Islet precursor cell (in vitro differentiated cells): ENCODE measurements at regions not wholly inside any gene's neighbourhood (a gene's known extent, or its start where the extent isn't known, plus 50 kb on each side); places are given as distances from the start of the nearest gene placed in this dataset.
A peak's percentile ranks its signal among the peaks of the same experiment; 100 is the strongest.

Source experiments
- DNase-seq: peaks from one replicate; pipeline ENCODE4 v3.0.0-alpha.2; 2018

DNA sequence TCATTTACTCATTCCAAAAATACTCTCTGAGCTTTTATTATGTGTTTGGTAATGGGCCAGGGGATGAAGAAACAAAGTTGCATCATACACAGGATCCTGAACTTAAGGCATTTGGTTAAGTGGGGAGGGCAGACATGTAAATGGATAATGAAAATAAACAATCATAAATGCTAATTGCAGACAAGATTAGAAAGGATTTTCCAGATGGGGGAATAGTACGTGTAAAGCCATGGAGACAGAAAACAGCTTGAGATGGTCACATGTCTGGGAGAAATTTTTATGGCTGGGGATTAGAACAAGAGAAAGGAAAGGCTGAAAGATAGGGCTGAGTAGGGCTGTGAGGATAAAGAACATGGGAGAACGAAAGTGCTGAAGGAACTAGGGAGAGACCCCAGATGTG, 534.3 kb upstream of the LARGE1 start:
- DNase-seq = no peak

- DNase-seq = no peak
Measured at GRCh38 chr22:34462795-34463194, 542.5 kb upstream of the LARGE1 start.

DNA sequence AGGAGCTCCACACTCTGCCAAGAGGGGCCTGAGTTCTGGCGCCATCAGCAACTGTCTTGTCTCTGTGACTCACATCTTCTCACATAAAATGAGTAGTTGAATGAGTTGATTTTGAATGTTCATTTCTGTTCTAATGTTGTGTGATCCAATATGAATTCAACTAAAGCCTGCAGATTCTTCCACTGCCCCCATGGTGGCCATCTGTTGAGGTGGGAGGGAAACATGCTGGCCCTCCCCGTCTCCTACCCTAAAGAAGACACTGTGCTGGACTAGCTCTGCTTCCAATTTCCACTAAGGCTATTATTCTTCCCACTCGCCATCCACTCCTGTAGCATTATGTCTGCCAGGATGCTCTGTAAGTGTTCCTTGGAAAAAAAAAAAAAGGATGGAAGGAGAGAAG, 555.6 kb upstream of the LARGE1 start:
- DNase-seq = no peak

GRCh38 chr22:34476762-34477161, 556.5 kb upstream of the LARGE1 start:
- no peak for DNase-seq

GRCh38 chr22:34481090-34481489, 560.8 kb upstream of the LARGE1 start:
- no peak for DNase-seq

DNA sequence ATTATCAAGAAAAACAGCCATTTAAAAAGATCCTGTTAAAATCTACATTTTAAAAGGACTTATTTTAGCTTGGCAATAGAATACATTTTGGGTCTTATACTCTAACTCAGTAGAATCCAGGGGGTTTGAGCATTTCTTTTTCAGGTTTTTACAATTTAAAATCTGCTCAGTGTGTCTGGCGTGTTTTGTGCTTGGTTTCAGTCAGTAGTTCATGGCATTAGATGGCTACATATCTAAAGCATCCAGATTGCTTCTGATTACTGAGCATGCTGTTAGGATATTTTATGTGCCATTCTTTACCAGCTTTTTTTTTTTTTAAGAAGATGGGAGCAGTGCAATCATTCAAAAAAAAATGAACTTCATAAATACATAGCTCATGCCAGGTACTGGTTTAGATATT, 566.1 kb upstream of the LARGE1 start:
- DNase-seq = no peak

GRCh38 chr22:34489861-34490260, 569.6 kb upstream of the LARGE1 start:
- DNase-seq = no peak

GRCh38 chr22:34490886-34491285, 570.6 kb upstream of the LARGE1 start:
- no peak for DNase-seq

- no peak for DNase-seq
Measured at GRCh38 chr22:34493486-34493885, 572.5 kb upstream of the ISX start.

DNA sequence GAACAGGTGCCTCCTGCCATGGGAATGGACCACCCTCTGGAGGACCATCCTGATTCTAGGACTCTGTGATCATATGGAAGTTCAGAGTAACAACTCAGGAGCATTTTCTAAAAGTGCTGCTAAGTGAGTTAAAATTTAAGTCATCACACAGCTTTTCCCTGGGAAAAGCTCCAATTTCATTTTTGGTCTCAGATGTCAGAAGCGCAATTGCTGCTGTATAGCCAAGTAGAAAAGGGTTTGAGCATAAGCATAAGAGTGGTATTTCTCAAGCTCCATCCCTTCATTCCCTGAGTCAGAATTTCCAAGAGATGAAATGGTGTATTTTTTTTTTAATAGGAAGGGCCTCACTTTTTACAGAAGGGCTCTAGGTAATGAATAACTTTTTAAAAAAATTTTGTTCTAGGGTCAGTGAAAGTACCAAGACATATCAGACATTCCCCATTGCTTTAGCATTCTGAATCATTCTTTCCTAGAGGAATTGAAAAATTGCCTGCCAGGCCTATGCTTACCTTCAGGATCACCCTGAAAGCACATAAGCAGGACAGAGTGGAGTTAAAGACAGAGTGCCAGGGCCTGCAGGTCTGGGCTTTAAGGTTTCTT, 564.5 kb upstream of the ISX start:
- no peak for DNase-seq

DNA sequence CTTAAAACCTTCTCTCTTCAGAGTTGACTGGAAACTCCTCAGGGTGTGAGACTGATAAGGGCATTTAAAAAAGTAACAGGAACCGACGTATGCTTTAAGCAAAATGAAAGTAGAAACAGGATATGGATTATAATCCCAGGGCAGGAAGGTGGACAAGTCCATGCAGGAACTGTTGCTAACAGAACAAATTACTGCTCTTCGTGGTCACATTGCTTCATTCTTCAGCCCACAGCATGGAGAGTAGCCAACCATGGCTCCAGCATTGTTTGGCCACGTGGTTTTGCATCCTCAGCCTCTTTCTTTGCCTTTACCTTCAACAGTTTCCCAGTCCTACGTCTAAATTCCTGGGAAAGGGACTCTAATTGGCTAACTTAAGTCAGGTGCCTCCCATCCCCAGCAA, 563.1 kb upstream of the ISX start:
- no peak for DNase-seq

DNA sequence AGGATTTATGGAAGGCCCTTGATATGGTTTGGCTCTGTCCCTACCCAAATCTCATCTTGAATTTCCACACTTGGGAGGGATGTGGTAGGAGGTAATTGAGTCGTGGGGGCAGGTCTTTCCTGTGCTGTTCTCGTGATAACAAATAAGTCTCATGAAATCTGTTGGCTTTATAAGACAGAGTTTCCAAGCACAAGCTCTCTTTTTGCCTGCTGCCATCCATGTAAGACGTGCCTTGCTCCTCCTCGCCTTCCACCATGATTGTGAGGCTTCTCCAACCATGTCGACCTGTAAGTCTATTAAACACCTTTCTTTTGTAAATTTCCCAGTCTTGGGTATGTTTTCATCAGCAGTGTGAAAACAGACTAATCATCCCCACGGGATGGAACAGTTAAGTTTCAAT, 557.2 kb upstream of the ISX start:
- DNase-seq = no peak

DNA sequence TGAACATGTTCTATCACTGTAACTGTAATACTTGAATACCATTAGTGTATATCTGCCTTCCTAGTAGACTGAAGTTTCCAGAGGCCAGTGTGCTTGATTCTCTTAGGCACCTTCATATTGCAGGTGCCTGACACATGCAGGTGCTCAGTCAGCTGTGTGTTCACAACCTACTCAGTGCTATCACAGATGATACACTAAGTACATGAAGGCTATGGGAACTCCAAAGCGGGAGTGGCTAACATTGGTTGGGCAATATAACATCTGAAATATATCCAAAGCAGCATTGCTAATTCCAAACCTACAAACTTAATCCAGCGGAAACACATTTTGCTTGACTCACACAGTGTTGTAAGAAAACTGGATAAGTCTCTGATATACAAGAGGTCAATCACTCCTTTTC, 539.3 kb upstream of the ISX start:
- no peak for DNase-seq

- DNase-seq = no peak
Measured at GRCh38 chr22:34534101-34534500, 531.9 kb upstream of the ISX start.

DNA sequence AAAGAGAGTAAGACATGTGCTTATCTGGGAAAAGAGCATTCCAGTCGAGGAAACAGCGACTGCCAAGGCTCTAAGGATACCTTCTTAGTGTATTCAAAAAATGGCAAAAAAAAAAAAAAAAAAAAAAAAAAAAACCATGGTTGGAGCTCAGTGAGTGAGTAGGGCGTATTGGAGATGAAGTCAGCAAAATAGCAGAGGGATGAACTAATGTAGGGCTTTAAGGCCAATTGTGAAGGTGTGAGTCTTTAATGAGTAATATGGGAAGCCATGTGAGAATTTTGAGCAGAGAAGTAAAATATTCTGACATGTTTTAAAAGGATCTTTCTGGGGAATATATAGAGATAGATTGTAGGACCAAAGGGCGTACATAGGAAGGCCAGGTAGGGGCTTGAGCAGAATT, 498.6 kb upstream of the ISX start:
- DNase-seq = no peak

DNA sequence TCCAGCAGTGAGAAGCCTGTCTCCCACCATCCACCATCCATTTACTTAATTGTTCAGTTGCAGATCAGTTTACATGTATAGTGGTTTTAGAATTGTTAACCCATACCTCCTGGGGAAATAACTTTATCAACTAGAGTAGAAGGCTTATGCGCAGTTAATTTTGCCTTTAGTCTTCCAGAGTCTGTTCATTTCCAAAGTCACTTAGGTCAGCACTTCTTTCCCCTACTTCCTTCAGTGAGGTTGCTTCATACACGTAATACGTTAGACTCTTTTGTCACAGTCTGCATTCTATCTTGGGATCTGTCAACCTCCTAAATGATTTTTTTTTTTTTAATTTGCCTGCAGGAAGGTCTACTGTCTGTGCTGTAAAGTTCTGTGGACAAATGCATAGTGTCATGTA, 495.6 kb upstream of the ISX start:
- no peak for DNase-seq

DNA sequence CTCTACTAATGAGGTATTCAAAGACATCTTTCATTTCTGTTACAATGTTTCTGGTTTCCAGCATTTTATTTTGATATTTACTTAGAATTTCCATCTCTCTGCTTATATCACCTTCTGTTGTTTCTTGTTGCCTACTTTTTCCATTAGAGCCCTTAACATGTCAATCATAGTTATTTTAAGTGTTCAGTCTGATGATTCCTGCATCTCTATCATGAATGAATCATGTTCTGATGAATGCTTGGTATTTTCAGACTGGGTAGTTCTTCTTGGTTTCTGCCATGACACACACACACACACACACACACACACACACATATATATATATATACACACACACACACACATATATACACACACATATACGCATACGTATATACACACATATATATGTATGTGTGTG, 486.4 kb upstream of the ISX start:
- DNase-seq = no peak

GRCh38 chr22:34587357-34588356, 478.3 kb upstream of the ISX start:
- DNase-seq = peak; percentile 82

GRCh38 chr22:34588871-34589545, 476.9 kb upstream of the ISX start:
- DNase-seq = no peak

DNA sequence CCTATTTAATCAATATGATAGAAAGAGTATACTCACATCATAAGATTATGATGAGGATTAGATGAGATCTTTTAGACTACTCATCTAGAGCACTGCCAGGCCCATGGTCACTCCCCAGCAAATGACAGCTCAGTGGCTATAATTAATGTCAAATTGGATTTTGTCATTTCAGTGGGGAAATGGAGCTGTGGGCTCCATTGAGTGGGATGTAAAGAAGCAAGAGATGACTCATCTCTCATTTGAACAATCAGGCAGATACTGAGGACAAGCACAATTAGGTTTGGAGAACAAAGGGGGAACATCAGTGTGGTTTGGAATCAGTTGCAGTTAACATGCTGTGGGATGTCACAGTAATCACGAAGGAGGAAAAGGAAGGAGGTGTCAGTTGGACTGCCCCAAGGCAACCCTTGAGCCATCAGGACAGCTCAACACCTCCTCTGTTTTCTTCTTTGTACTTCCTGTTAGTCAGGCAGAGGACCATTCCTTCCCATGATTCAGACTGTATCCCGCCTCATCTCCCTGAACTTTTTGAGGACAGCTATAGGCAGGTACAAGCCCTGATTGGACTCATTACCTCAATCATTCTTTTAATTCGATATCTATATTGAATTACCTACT, 473.7 kb upstream of the ISX start:
- DNase-seq = peak; percentile 54

DNA sequence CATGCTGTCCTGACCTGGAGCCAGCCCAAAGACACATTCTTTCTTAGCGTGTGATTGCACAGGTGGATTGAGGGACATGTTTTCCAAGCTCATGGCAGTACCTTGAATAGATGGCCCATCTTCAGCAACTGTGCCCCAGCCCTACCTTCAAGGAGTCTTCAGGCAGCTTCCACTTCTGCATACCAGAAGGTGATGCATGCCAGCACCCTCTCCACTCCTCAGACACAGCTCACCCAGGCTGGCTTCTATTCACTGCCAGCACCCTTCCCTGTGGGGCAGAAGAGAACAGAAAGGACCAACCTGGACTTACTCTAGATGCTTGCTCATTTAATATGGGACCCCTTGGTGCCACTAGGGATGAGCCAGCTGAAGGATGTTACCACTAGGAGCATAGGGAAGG, 466.4 kb upstream of the ISX start:
- no peak for DNase-seq

- DNase-seq = no peak
Measured at GRCh38 chr22:34604312-34604711, 461.6 kb upstream of the ISX start.

DNA sequence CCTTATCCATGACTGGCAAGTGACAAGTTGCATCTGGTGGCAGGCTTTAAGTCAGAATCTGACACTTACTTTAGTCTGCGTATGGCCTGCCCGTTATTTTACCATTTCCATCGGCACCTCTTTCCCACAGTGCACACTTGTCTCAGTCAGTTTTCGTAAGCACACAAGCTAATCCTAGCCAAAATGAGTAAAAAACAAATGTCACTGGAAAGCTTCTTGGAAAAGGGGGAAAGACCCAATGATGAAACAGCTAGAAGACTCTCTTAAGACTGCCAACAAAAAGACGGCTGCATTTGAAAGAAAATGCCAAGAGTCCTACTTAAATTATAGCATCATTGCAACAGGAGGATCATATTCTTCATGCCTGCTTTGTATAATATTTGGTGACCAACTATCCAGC, 457.9 kb upstream of the ISX start:
- no peak for DNase-seq
